ENCODE measurements at regions not wholly inside any gene's neighbourhood (a gene's known extent, or its start where the extent isn't known, plus 50 kb on each side); places are given as distances from the start of the nearest gene placed in this dataset.

DNA sequence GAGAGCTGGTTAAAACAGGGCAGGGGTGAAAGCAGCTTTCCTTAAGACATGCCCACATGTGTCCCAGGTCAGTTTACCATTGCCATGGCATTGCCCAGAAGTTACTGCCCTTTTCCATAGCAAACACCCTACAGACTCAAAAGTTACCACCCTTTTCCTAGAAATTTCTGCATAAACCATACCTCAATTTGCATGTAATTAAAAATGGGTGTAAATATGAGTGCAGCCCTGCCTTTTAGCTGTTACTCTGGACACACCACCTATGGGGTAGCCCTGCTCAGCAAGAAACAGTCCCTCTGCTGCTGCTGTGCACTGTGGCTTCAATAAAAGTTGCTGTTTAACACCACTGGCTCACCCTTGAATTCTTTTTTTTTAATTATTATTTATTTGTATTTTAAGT, 168.5 kb upstream of the C16orf82 start:
- Histone ChIP-seq H3K4me1 (ENCODE audit: insufficient read depth, low read length) (no peaks in the 10 kb centered on the region), H3K4me2 (ENCODE audit: low read depth, low read length) (no peak overlapping the region), H3K9ac (ENCODE audit: insufficient read depth, low read depth, low read length) (no peak overlapping the region), H4K20me1 (ENCODE audit: insufficient read depth, low read length) (no peaks in the 10 kb centered on the region), H3K4me3 (replicated peaks in 1 of 3; ENCODE audit: insufficient read depth in 1 of 3, low read depth in 2 of 3, low read length in 3 of 3) (no peak overlapping the region), H3K79me2 (ENCODE audit: insufficient read depth, low read length) (no peaks in the 10 kb centered on the region), H3K36me3 (replicated peaks in 1 of 2; ENCODE audit: control insufficient read depth in 1 of 2, insufficient read depth in 2 of 2, low read length in 2 of 2) (no peaks in the 10 kb centered on the region), H2AFZ (ENCODE audit: low read length) (no peak overlapping the region), H3K9me3 (ENCODE audit: low read length) (no peaks in the 10 kb centered on the region), H3K27ac (ENCODE audit: extremely low read length, insufficient read depth, low read length) (no peak overlapping the region), H3K27me3 (ENCODE audit: control insufficient read depth in 1 of 2, insufficient read depth in 2 of 2, low read length in 2 of 2) (no peaks in the 10 kb centered on the region)
- ChIA-PET CTCF (ENCODE audit: low intra/inter-chr PET ratio, low total read pairs) (no interaction called here), POLR2A (no interaction called here)
- no peak for DNase-seq (ENCODE audit: low spot score)
- in situ Hi-C loops (cut with HindIII; ENCODE audit: extremely low pct_ligation_motif_present, low pct_unique_long_range_greater_than_20kb) (no loop called here), intact Hi-C loops (cut with micrococcal nuclease; ENCODE audit: unreplicated experiment) (no loop called here)
- no peak for FAIRE-seq
- BruUV-seq (replicated peaks) = no TSS peak
- no peak for TF ChIP-seq ZNF276 (CRISPR knock-in tag; IDR thresholded peaks at IDR 0.05; ENCODE audit: low read depth)
- TF ChIP-seq RARA (CRISPR knock-in tag; IDR thresholded peaks at IDR 0.05) = no peak
- TF ChIP-seq BRF2 (CRISPR knock-in tag; IDR thresholded peaks at IDR 0.05) = no peak
- no peak for TF ChIP-seq MIER2 (CRISPR knock-in tag; IDR thresholded peaks at IDR 0.05)
- TF ChIP-seq ZBTB33 (CRISPR knock-in tag; IDR thresholded peaks at IDR 0.05) = no peak
- no peak for TF ChIP-seq BRCA1 (CRISPR knock-in tag; IDR thresholded peaks at IDR 0.05)
- no peak for TF ChIP-seq HNRNPK (IDR thresholded peaks at IDR 0.05; ENCODE audit: low read depth, low read length, poor library complexity, severe bottlenecking)
- TF ChIP-seq ATF3 (CRISPR knock-in tag; IDR thresholded peaks at IDR 0.05) = no peak
- ATAC-seq = no peak

Measured in HepG2 (cell line).